ENCODE measurements at regions not wholly inside any gene's neighbourhood (a gene's known extent, or its start where the extent isn't known, plus 50 kb on each side); places are given as distances from the start of the nearest gene placed in this dataset.
"Not testable (repeated sequence)": the region's sequence is repeated elsewhere in the genome, so short reads cannot be mapped to it uniquely, and the experiment has no call there.

GRCh38 chr10:38292560-38292959, 198.4 kb downstream of the ZNF37A start:
- H3K9ac ChIP-seq (ENCODE audit: low read length); H3K9me3 ChIP-seq (ENCODE audit: low read length); H3K27ac ChIP-seq (ENCODE audit: low read depth, low read length); H3K36me3 ChIP-seq (ENCODE audit: insufficient read depth, low read length); H3K4me3 ChIP-seq (ENCODE audit: low read depth in 1 of 2, low read length in 2 of 2); H3K4me1 ChIP-seq (ENCODE audit: insufficient read depth, low read length); H3K27me3 ChIP-seq (ENCODE audit: control insufficient read depth in 1 of 2, insufficient read depth in 2 of 2, low read length in 2 of 2): not testable (repeated sequence)

GRCh38 chr10:38310111-38310510, 216.0 kb downstream of the ZNF37A start:
- not testable (repeated sequence) for H3K36me3 ChIP-seq (ENCODE audit: insufficient read depth, low read length); H3K9me3 ChIP-seq (ENCODE audit: low read length); H3K4me1 ChIP-seq (ENCODE audit: insufficient read depth, low read length); H3K27me3 ChIP-seq (ENCODE audit: control insufficient read depth in 1 of 2, insufficient read depth in 2 of 2, low read length in 2 of 2); H3K9ac ChIP-seq (ENCODE audit: low read length); H3K4me3 ChIP-seq (ENCODE audit: low read depth in 1 of 2, low read length in 2 of 2); H3K27ac ChIP-seq (ENCODE audit: low read depth, low read length)

- H3K4me3 ChIP-seq (ENCODE audit: low read depth in 1 of 2, low read length in 2 of 2); H3K9me3 ChIP-seq (ENCODE audit: low read length); H3K27me3 ChIP-seq (ENCODE audit: control insufficient read depth in 1 of 2, insufficient read depth in 2 of 2, low read length in 2 of 2); H3K27ac ChIP-seq (ENCODE audit: low read depth, low read length); H3K36me3 ChIP-seq (ENCODE audit: insufficient read depth, low read length); H3K9ac ChIP-seq (ENCODE audit: low read length); H3K4me1 ChIP-seq (ENCODE audit: insufficient read depth, low read length): not testable (repeated sequence)
Observed at GRCh38 chr10:38315090-38315805, 221.1 kb downstream of the ZNF37A start.

- H3K27ac ChIP-seq (ENCODE audit: low read depth, low read length); H3K36me3 ChIP-seq (ENCODE audit: insufficient read depth, low read length); H3K9me3 ChIP-seq (ENCODE audit: low read length); H3K4me1 ChIP-seq (ENCODE audit: insufficient read depth, low read length); H3K9ac ChIP-seq (ENCODE audit: low read length); H3K27me3 ChIP-seq (ENCODE audit: control insufficient read depth in 1 of 2, insufficient read depth in 2 of 2, low read length in 2 of 2); H3K4me3 ChIP-seq (ENCODE audit: low read depth in 1 of 2, low read length in 2 of 2): not testable (repeated sequence)
Observed at GRCh38 chr10:38321393-38321792, 227.3 kb downstream of the ZNF37A start.

GRCh38 chr10:38330306-38330705, 236.2 kb downstream of the ZNF37A start:
- H3K27ac ChIP-seq (ENCODE audit: low read depth, low read length); H3K27me3 ChIP-seq (ENCODE audit: control insufficient read depth in 1 of 2, insufficient read depth in 2 of 2, low read length in 2 of 2); H3K4me3 ChIP-seq (ENCODE audit: low read depth in 1 of 2, low read length in 2 of 2); H3K9ac ChIP-seq (ENCODE audit: low read length); H3K9me3 ChIP-seq (ENCODE audit: low read length); H3K36me3 ChIP-seq (ENCODE audit: insufficient read depth, low read length); H3K4me1 ChIP-seq (ENCODE audit: insufficient read depth, low read length): not testable (repeated sequence)

- H3K9me3 ChIP-seq (ENCODE audit: low read length); H3K4me1 ChIP-seq (ENCODE audit: insufficient read depth, low read length); H3K9ac ChIP-seq (ENCODE audit: low read length); H3K27me3 ChIP-seq (ENCODE audit: control insufficient read depth in 1 of 2, insufficient read depth in 2 of 2, low read length in 2 of 2); H3K36me3 ChIP-seq (ENCODE audit: insufficient read depth, low read length); H3K27ac ChIP-seq (ENCODE audit: low read depth, low read length); H3K4me3 ChIP-seq (ENCODE audit: low read depth in 1 of 2, low read length in 2 of 2): not testable (repeated sequence)
Observed at GRCh38 chr10:38331106-38331505, 237.0 kb downstream of the ZNF37A start.

- not testable (repeated sequence) for H3K4me1 ChIP-seq (ENCODE audit: insufficient read depth, low read length); H3K9me3 ChIP-seq (ENCODE audit: low read length); H3K4me3 ChIP-seq (ENCODE audit: low read depth in 1 of 2, low read length in 2 of 2)
Observed at GRCh38 chr10:38333699-38334098, 239.6 kb downstream of the ZNF37A start.

GRCh38 chr10:38350645-38351044, 256.5 kb downstream of the ZNF37A start:
- not testable (repeated sequence) for H3K27me3 ChIP-seq (ENCODE audit: control insufficient read depth in 1 of 2, insufficient read depth in 2 of 2, low read length in 2 of 2); H3K4me1 ChIP-seq (ENCODE audit: insufficient read depth, low read length); H3K9ac ChIP-seq (ENCODE audit: low read length); H3K36me3 ChIP-seq (ENCODE audit: insufficient read depth, low read length); H3K9me3 ChIP-seq (ENCODE audit: low read length); H3K27ac ChIP-seq (ENCODE audit: low read depth, low read length); H3K4me3 ChIP-seq (ENCODE audit: low read depth in 1 of 2, low read length in 2 of 2)

More at GRCh38 chr10:38333699-38334098, 239.6 kb downstream of the ZNF37A start:
- not testable (repeated sequence) for H3K27me3 ChIP-seq (ENCODE audit: control insufficient read depth in 1 of 2, insufficient read depth in 2 of 2, low read length in 2 of 2); H3K27ac ChIP-seq (ENCODE audit: low read depth, low read length); H3K9ac ChIP-seq (ENCODE audit: low read length); H3K36me3 ChIP-seq (ENCODE audit: insufficient read depth, low read length)

GRCh38 chr10:38354410-38354809, 260.3 kb downstream of the ZNF37A start:
- H3K27ac ChIP-seq (ENCODE audit: low read depth, low read length) = not testable (repeated sequence)

GRCh38 chr10:38355911-38356526, 261.9 kb downstream of the ZNF37A start:
- not testable (repeated sequence) for H3K36me3 ChIP-seq (ENCODE audit: insufficient read depth, low read length); H3K9me3 ChIP-seq (ENCODE audit: low read length); H3K27me3 ChIP-seq (ENCODE audit: control insufficient read depth in 1 of 2, insufficient read depth in 2 of 2, low read length in 2 of 2); H3K4me1 ChIP-seq (ENCODE audit: insufficient read depth, low read length)
- H3K27ac ChIP-seq (ENCODE audit: low read depth, low read length) = peak overlapping the region; percentile 61
- peak overlapping the region; percentile 33 for H3K9ac ChIP-seq (ENCODE audit: low read length)
- H3K4me3 ChIP-seq (ENCODE audit: low read depth in 1 of 2, low read length in 2 of 2) = peak overlapping the region in 1 of 2 donors; percentile 50

More at GRCh38 chr10:38354410-38354809, 260.3 kb downstream of the ZNF37A start:
- not testable (repeated sequence) for H3K27me3 ChIP-seq (ENCODE audit: control insufficient read depth in 1 of 2, insufficient read depth in 2 of 2, low read length in 2 of 2); H3K4me3 ChIP-seq (ENCODE audit: low read depth in 1 of 2, low read length in 2 of 2); H3K9ac ChIP-seq (ENCODE audit: low read length); H3K4me1 ChIP-seq (ENCODE audit: insufficient read depth, low read length); H3K9me3 ChIP-seq (ENCODE audit: low read length); H3K36me3 ChIP-seq (ENCODE audit: insufficient read depth, low read length)

GRCh38 chr10:38356527-38356926, 262.4 kb downstream of the ZNF37A start:
- not testable (repeated sequence) for H3K36me3 ChIP-seq (ENCODE audit: insufficient read depth, low read length); H3K9ac ChIP-seq (ENCODE audit: low read length); H3K4me1 ChIP-seq (ENCODE audit: insufficient read depth, low read length); H3K9me3 ChIP-seq (ENCODE audit: low read length); H3K27me3 ChIP-seq (ENCODE audit: control insufficient read depth in 1 of 2, insufficient read depth in 2 of 2, low read length in 2 of 2); H3K27ac ChIP-seq (ENCODE audit: low read depth, low read length)
- H3K4me3 ChIP-seq (ENCODE audit: low read depth in 1 of 2, low read length in 2 of 2) = peak overlapping the region in 1 of 2 donors; percentile 50

GRCh38 chr10:38362514-38362913, 268.4 kb downstream of the ZNF37A start:
- H3K36me3 ChIP-seq (ENCODE audit: insufficient read depth, low read length); H3K27me3 ChIP-seq (ENCODE audit: control insufficient read depth in 1 of 2, insufficient read depth in 2 of 2, low read length in 2 of 2); H3K9ac ChIP-seq (ENCODE audit: low read length); H3K4me3 ChIP-seq (ENCODE audit: low read depth in 1 of 2, low read length in 2 of 2); H3K9me3 ChIP-seq (ENCODE audit: low read length); H3K4me1 ChIP-seq (ENCODE audit: insufficient read depth, low read length); H3K27ac ChIP-seq (ENCODE audit: low read depth, low read length): not testable (repeated sequence)

Data from muscle layer of colon (tissue), 2 donors.